MG63 (cell line): ENCODE measurements at regions not wholly inside any gene's neighbourhood (a gene's known extent, or its start where the extent isn't known, plus 50 kb on each side); places are given as distances from the start of the nearest gene placed in this dataset.
A peak's percentile ranks its signal among the peaks of the same experiment; 100 is the strongest.
"Not testable (repeated sequence)": the region's sequence is repeated elsewhere in the genome, so short reads cannot be mapped to it uniquely, and the experiment has no call there.

Source experiments
- DNase-seq: peaks from one replicate; pipeline ENCODE4 v3.0.0-alpha.2; 2020
- H3K27me3 ChIP-seq: fragments of 250-450 bp; sonication (Bioruptor Pico); 2 replicates; pipeline ENCODE4 v1.5.1; 2020; ENCODE audit warnings: mild to moderate bottlenecking, moderate library complexity
- H3K36me3 ChIP-seq: fragments of 250-450 bp; sonication (Bioruptor Pico); 2 replicates; pipeline ENCODE4 v1.5.1; 2020; ENCODE audit warnings: mild to moderate bottlenecking, moderate library complexity
- H3K4me3 ChIP-seq: fragments of 250-450 bp; sonication (Bioruptor Pico); 2 replicates; pipeline ENCODE4 v1.5.1; 2020; ENCODE audit warnings: mild to moderate bottlenecking, moderate library complexity
- H3K9me3 ChIP-seq: fragments of 250-450 bp; sonication (Bioruptor Pico); 2 replicates; pipeline ENCODE4 v1.5.1; 2020; ENCODE audit warnings: mild to moderate bottlenecking, moderate library complexity

GRCh38 chr5:39616131-39616530, 191.4 kb upstream of the DAB2 start:
- no peaks in the 10 kb centered on the region for H3K9me3 ChIP-seq
- H3K36me3 ChIP-seq, result no peaks in the 10 kb centered on the region
- DNase-seq, result peak; percentile 58
- no peaks in the 10 kb centered on the region for H3K27me3 ChIP-seq
- H3K4me3 ChIP-seq, result no peak overlapping the region

- H3K9me3 ChIP-seq, H3K27me3 ChIP-seq, H3K36me3 ChIP-seq, H3K4me3 ChIP-seq: not testable (repeated sequence)
- DNase-seq, result peak; percentile 60
Observed at GRCh38 chr5:39611076-39611475, 186.3 kb upstream of the DAB2 start.

GRCh38 chr5:39608024-39608423, 183.2 kb upstream of the DAB2 start:
- no peaks in the 10 kb centered on the region for H3K36me3 ChIP-seq
- H3K27me3 ChIP-seq, result no peaks in the 10 kb centered on the region; the same call in 1 of the 2 replicates
- no peaks in the 10 kb centered on the region for H3K9me3 ChIP-seq
- DNase-seq, result no peak
- H3K4me3 ChIP-seq, result no peak overlapping the region

GRCh38 chr5:39606591-39606990, 181.8 kb upstream of the DAB2 start:
- no peak for DNase-seq
- Histone ChIP-seq H3K9me3 (no peaks in the 10 kb centered on the region), H3K27me3 (no peaks in the 10 kb centered on the region; the same call in 1 of the 2 replicates), H3K4me3 (no peak overlapping the region), H3K36me3 (no peaks in the 10 kb centered on the region)

- no peak for DNase-seq
Observed at GRCh38 chr5:39605588-39606575, 181.1 kb upstream of the DAB2 start.

GRCh38 chr5:39605145-39605544, 180.4 kb upstream of the DAB2 start:
- DNase-seq, result no peak
- H3K4me3 ChIP-seq, result no peak overlapping the region
- H3K9me3 ChIP-seq, result no peaks in the 10 kb centered on the region
- no peaks in the 10 kb centered on the region for H3K36me3 ChIP-seq
- H3K27me3 ChIP-seq, result no peaks in the 10 kb centered on the region; the same call in 1 of the 2 replicates

More at GRCh38 chr5:39605588-39606575, 181.1 kb upstream of the DAB2 start:
- Histone ChIP-seq H3K4me3 (no peak overlapping the region), H3K9me3 (no peaks in the 10 kb centered on the region), H3K27me3 (no peaks in the 10 kb centered on the region; the same call in 1 of the 2 replicates), H3K36me3 (no peaks in the 10 kb centered on the region)

GRCh38 chr5:39604491-39604890, 179.7 kb upstream of the DAB2 start:
- no peaks in the 10 kb centered on the region for H3K36me3 ChIP-seq
- DNase-seq, result no peak
- H3K27me3 ChIP-seq, result no peaks in the 10 kb centered on the region; the same call in 1 of the 2 replicates
- no peak overlapping the region for H3K4me3 ChIP-seq
- H3K9me3 ChIP-seq, result no peaks in the 10 kb centered on the region

- Histone ChIP-seq H3K36me3 (no peaks in the 10 kb centered on the region), H3K27me3 (no peaks in the 10 kb centered on the region), H3K4me3 (no peak overlapping the region), H3K9me3 (peaks cover 3% of the 10 kb centered on the region)
- DNase-seq, result no peak
Observed at GRCh38 chr5:39599721-39600431, 175.1 kb upstream of the DAB2 start.

- Histone ChIP-seq H3K9me3 (peaks cover 3% of the 10 kb centered on the region), H3K4me3 (no peak overlapping the region), H3K36me3 (no peaks in the 10 kb centered on the region), H3K27me3 (no peaks in the 10 kb centered on the region)
- DNase-seq, result no peak
Observed at GRCh38 chr5:39598661-39599248, 174.0 kb upstream of the DAB2 start.

GRCh38 chr5:39588179-39588578, 163.4 kb upstream of the DAB2 start:
- H3K27me3 ChIP-seq, result no peaks in the 10 kb centered on the region
- no peak overlapping the region for H3K4me3 ChIP-seq
- DNase-seq, result no peak
- H3K9me3 ChIP-seq, result no peaks in the 10 kb centered on the region
- H3K36me3 ChIP-seq, result no peaks in the 10 kb centered on the region

- Histone ChIP-seq H3K36me3 (no peaks in the 10 kb centered on the region), H3K9me3 (no peaks in the 10 kb centered on the region), H3K4me3 (no peak overlapping the region), H3K27me3 (no peaks in the 10 kb centered on the region)
- DNase-seq, result no peak
Observed at GRCh38 chr5:39587675-39588074, 162.9 kb upstream of the DAB2 start.

GRCh38 chr5:39586185-39586584, 161.4 kb upstream of the DAB2 start:
- no peaks in the 10 kb centered on the region for H3K9me3 ChIP-seq
- H3K4me3 ChIP-seq, result no peak overlapping the region
- no peaks in the 10 kb centered on the region for H3K27me3 ChIP-seq
- no peaks in the 10 kb centered on the region for H3K36me3 ChIP-seq
- DNase-seq, result no peak

- Histone ChIP-seq H3K27me3 (no peaks in the 10 kb centered on the region), H3K36me3 (no peaks in the 10 kb centered on the region), H3K9me3 (no peaks in the 10 kb centered on the region), H3K4me3 (no peak overlapping the region)
- DNase-seq, result no peak
Observed at GRCh38 chr5:39584927-39585326, 160.1 kb upstream of the DAB2 start.

GRCh38 chr5:39580702-39581453, 156.1 kb upstream of the DAB2 start:
- H3K4me3 ChIP-seq, result no peak overlapping the region
- no peaks in the 10 kb centered on the region for H3K9me3 ChIP-seq
- DNase-seq, result no peak
- H3K36me3 ChIP-seq, result no peaks in the 10 kb centered on the region
- no peaks in the 10 kb centered on the region for H3K27me3 ChIP-seq

GRCh38 chr5:39579750-39580149, 155.0 kb upstream of the DAB2 start:
- no peaks in the 10 kb centered on the region for H3K36me3 ChIP-seq
- no peak overlapping the region for H3K4me3 ChIP-seq
- no peaks in the 10 kb centered on the region for H3K27me3 ChIP-seq
- DNase-seq, result no peak
- H3K9me3 ChIP-seq, result no peaks in the 10 kb centered on the region

- H3K36me3 ChIP-seq, result no peaks in the 10 kb centered on the region
- no peaks in the 10 kb centered on the region for H3K27me3 ChIP-seq
- no peak for DNase-seq
- H3K4me3 ChIP-seq, result no peak overlapping the region
- H3K9me3 ChIP-seq, result no peaks in the 10 kb centered on the region
Observed at GRCh38 chr5:39578887-39579497, 154.2 kb upstream of the DAB2 start.
